Right cardiac atrium (tissue), 5 donors: ENCODE measurements at regions not wholly inside any gene's neighbourhood (a gene's known extent, or its start where the extent isn't known, plus 50 kb on each side); places are given as distances from the start of the nearest gene placed in this dataset.
A peak's percentile ranks its signal among the peaks of the same experiment; 100 is the strongest.

Source experiments
- ATAC-seq, 2 donors: fragments of 200-7000 bp; cut with Tn5 transposase; one replicate each; pipeline versions ENCODE4 v1.8.0 to v1.9.1; 2020; ENCODE audit warnings: moderate library complexity in 2 of 2, mild to moderate bottlenecking in 1 of 2
- DNase-seq, 3 donors: peaks; one replicate each; pipeline ENCODE4 v3.0.0-alpha.2; 2020
- H3K27ac ChIP-seq: one replicate; pipeline ENCODE4 v1.5.1; 2013; ENCODE audit warnings: mild to moderate bottlenecking, low read length, control low read depth, moderate library complexity
- H3K27me3 ChIP-seq: one replicate; pipeline ENCODE4 v1.6.1; 2013; ENCODE audit not compliant: control insufficient read depth, insufficient read depth
- H3K4me1 ChIP-seq: one replicate; pipeline ENCODE4 v1.6.1; 2013; ENCODE audit warnings: low read length; ENCODE audit not compliant: control insufficient read depth, insufficient read depth
- H3K4me3 ChIP-seq: one replicate; pipeline ENCODE4 v1.5.1; 2013; ENCODE audit warnings: low read length, control low read depth
- H3K9me3 ChIP-seq: one replicate; pipeline ENCODE4 v1.6.1; 2013; ENCODE audit warnings: low read length; ENCODE audit not compliant: control insufficient read depth
- WGBS: extraction: QIAGEN DNeasy Blood & Tissue Kit; methylation state at CpG from one replicate; pipeline ENCODE4 v1.1.7; 2013; 5-methylcytosine and 5-hydroxymethylcytosine counted together
- intact Hi-C, 4 donors: fragments of 100-400 bp; cut with DNase I; formaldehyde crosslinking; loops; one replicate each; pipeline versions ENCODE4 v1.11.0 to v1.14.0; 2022 to 2023
- donor health status: healthy with polysubstance abuse.
- donor health status: DM: no; HTN: yes; CAD: no.
- donor health status: DM: no; HTN: no; CAD: no.
- donor health status: DM: no; HTN: yes; CAD: no; lungs with severe emphysema.
- donor health status: DM: yes; HTN: yes; CAD: no.

DNA sequence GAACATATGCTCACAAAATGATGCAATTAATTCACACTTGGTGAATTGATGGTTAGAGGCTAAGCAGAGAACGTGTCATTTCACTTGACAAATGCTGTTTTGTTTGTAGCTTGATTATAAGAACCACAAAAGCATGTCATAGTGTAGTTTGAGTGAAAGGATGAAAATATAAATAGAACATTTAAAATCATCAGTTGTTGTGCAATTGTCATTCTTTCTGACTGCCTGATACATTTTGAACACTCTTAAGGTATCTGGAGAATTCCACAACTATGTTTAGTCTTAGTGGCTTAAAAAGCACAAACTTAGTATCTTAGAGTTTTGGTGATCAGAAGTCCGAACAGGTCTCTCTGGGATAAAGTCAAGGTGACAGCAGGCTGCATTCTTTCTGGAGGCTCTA is 129.4 kb downstream of the BASP1 start:
- no peaks in the 10 kb centered on the region for H3K27me3 ChIP-seq
- H3K27ac ChIP-seq: no peak overlapping the region
- WGBS: 66% methylated on average over 2 of the region's 2 CpGs
- H3K4me3 ChIP-seq: no peak overlapping the region
- no peak for DNase-seq
- intact Hi-C loops: no loop called here
- no peak for ATAC-seq
- H3K4me1 ChIP-seq: no peaks in the 10 kb centered on the region
- peaks cover 8% of the 10 kb centered on the region for H3K9me3 ChIP-seq

DNA sequence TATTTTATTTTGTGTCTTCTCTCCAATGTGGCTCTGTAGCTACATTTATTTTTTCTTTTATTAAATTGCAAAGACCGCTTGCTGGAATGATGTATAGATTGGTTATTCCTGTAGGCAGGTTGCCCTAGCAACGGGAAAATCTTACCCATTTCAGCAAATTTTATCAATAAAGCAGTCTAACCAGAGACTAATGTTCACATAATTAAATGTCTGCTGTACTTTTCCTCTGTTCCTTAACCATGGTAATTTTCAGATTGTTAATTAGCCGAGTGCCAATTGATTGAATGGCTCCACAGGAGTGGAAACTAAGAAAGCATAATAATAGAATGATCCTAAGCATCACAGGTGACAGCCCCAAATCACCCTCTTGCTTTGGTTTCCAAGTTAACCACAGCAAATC is 134.8 kb downstream of the BASP1 start:
- Histone ChIP-seq H3K27me3 (no peaks in the 10 kb centered on the region), H3K4me1 (no peaks in the 10 kb centered on the region), H3K4me3 (no peak overlapping the region), H3K9me3 (peaks cover 4% of the 10 kb centered on the region), H3K27ac (no peak overlapping the region)
- intact Hi-C loops: no loop called here
- DNase-seq (no peak), ATAC-seq (no peak)
- WGBS: 66% methylated on average over 3 of the region's 3 CpGs

DNA sequence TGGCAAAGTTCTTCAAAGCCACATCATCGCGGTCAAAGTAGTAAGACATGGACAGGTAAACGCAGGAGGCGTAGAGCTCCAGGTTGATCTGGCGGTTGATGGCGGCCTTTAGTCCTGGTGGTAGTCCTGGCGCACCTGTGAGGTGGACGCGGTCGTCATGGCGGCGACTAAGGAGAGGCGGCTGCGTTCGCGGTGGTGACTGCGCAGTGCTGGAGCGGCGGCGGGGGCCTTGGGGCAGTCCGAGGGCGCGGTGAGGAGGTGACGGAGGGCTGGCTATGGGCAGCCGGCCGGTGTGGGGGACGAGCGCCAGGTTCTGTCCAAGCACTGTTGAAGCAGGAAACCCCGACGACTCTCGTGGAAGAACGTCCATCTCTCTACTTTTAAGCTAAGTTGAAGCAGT is 136.8 kb downstream of the BASP1 start:
- H3K4me1 ChIP-seq: no peaks in the 10 kb centered on the region
- no peak for ATAC-seq

DNA sequence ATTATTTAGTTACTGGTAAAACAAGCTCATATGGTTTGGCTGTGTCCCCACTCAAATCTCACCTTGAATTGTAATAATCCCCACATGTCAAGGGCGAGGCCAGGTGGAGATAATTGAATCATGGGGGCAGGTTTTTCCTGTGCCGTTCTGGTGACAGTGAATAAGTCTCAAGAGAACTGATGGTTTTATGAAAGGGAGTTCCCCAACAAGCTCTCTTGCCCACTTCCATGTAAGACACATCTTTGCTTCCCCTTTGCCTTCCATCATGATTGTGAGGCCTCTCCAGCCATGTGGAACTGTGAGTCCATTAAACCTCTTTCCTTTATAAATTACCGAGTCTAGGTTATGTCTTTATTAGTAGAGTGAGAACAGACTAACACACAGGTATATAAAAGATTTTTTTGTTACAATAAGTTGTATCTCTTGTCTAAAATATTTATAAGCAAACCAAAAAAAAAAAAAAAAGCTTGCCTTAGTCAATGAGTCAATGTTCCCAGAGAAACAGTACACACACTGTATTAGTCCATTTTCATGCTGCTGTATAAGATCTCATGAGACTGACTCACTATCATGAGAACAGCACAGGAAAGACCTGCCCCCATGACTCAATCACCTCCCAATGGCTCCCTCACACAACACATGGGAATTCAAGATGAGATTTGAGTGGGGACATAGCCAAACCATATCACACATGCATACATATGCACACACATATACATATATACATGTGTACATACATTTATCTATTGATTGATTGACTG is 138.3 kb downstream of the BASP1 start:
- H3K4me3 ChIP-seq: no peak overlapping the region
- peaks cover 6% of the 10 kb centered on the region for H3K9me3 ChIP-seq
- 82% methylated on average over 3 of the region's 3 CpGs for WGBS
- no peak for DNase-seq
- intact Hi-C loops: no loop called here
- no peak overlapping the region for H3K27ac ChIP-seq
- no peaks in the 10 kb centered on the region for H3K27me3 ChIP-seq
- H3K4me1 ChIP-seq: no peaks in the 10 kb centered on the region
- ATAC-seq: no peak

More for the DNA sequence above, 136.8 kb downstream of the BASP1 start:
- peak in 1 of 3 donors; percentile 53 for DNase-seq
- H3K27ac ChIP-seq: no peak overlapping the region
- no peak overlapping the region for H3K4me3 ChIP-seq
- H3K27me3 ChIP-seq: no peaks in the 10 kb centered on the region
- 97% methylated on average over 32 of the region's 32 CpGs for WGBS
- peaks cover 4% of the 10 kb centered on the region for H3K9me3 ChIP-seq
- intact Hi-C loops: no loop called here

DNA sequence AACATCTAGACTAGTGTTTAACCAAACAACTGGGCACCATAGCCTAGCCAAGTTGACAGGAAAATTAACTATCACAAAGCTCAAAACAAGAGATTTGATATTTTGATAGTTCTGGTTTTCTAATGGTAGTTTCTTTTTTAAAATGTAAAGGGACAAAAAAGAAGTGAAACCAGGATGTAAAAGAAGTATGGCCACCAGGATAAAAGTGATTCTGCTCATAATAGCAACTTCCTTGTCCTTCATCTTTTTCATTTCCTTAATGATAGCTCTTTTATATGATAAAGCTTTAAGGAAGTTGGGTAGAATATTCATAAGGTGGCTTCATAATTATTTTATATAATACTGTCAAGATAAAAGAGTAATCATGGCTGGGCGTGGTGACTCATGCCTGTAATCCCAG is 139.1 kb downstream of the BASP1 start:
- H3K4me1 ChIP-seq: no peaks in the 10 kb centered on the region
- ATAC-seq: no peak
- WGBS: 62% methylated on average over 1 of the region's 1 CpG
- H3K9me3 ChIP-seq: peaks cover 8% of the 10 kb centered on the region
- H3K4me3 ChIP-seq: no peak overlapping the region
- intact Hi-C loops: no loop called here
- no peak for DNase-seq
- no peak overlapping the region for H3K27ac ChIP-seq
- H3K27me3 ChIP-seq: no peaks in the 10 kb centered on the region

DNA sequence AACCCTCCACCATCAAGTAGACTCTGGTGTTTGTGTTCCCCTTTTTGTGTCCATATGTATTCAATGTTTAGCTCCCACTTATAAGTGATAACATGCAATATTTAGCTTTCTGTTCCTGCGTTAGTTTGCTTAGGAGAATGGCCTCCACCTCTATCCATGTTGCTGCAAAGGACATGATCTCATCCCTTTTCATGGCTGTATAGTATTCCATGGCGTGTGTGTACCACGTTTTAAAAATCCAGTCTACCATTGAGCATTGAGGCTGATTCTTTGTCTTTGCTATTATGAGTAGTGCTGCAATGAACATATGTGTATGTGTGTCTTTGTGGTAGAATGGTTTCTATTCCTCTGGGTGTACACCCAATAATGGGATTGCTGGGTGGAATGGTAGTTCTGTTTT is 140.1 kb downstream of the BASP1 start:
- DNase-seq: no peak
- Histone ChIP-seq H3K9me3 (peaks cover 7% of the 10 kb centered on the region), H3K4me1 (no peaks in the 10 kb centered on the region), H3K27me3 (no peaks in the 10 kb centered on the region), H3K27ac (no peak overlapping the region), H3K4me3 (no peak overlapping the region)
- no peak for ATAC-seq
- intact Hi-C loops: no loop called here
- 84% methylated on average over 3 of the region's 3 CpGs for WGBS

DNA sequence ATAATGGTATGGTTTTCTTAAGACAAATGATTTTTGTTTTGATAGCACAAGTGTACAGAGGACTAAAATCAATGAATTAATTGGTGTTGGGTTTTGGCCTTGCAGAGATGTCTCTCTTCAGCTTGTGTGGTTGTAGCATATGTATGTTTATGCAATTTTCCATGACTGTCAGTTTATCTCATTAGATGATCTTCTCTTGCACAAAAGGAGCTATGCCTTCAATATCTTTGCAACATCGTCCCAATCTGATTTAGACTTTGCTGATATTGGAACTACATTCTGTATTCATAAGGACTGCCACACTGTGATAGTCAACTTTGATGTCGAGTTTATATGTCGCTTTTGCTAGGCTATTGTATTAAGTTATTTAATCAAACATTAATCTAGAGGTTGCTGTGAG is 140.0 kb upstream of the TAF11L2 start:
- H3K9me3 ChIP-seq: peaks cover 9% of the 10 kb centered on the region
- H3K27me3 ChIP-seq: no peaks in the 10 kb centered on the region
- intact Hi-C loops: no loop called here
- DNase-seq (no peak), ATAC-seq (no peak)
- no peak overlapping the region for H3K27ac ChIP-seq
- H3K4me3 ChIP-seq: no peak overlapping the region
- H3K4me1 ChIP-seq: no peaks in the 10 kb centered on the region
- 88% methylated on average over 3 of the region's 3 CpGs for WGBS

DNA sequence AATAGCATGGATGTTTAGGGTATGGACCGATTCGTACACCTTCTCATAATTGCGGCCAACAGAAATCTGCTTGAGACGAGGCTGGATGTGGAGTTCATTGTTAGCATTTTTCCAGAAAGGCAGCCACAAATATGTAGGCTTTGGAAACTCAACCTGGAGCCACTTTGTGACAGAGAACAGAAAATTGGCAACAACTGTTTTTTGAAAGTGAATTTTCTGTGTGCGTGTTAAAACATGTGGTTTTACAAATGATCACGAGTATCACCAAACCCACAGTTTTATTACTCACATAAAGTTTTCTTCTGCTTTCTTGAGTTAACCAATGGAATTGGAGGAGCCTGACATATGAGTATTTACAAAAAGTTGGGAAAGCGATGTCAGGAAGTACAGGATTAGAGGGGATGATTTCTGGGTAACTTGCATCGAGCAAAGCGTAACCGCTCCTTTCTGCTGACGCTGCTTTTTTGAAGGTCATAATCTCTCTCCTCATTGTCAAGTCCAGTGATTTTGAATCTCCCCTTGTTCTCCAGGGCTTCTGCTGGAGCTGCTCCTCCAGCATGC is 138.5 kb upstream of the TAF11L2 start:
- peaks cover 9% of the 10 kb centered on the region for H3K9me3 ChIP-seq
- H3K27me3 ChIP-seq: no peaks in the 10 kb centered on the region
- no peak for ATAC-seq
- H3K27ac ChIP-seq: no peak overlapping the region
- H3K4me1 ChIP-seq: no peaks in the 10 kb centered on the region
- intact Hi-C loops: no loop called here
- no peak for DNase-seq
- WGBS: 69% methylated on average over 11 of the region's 11 CpGs
- H3K4me3 ChIP-seq: no peak overlapping the region

DNA sequence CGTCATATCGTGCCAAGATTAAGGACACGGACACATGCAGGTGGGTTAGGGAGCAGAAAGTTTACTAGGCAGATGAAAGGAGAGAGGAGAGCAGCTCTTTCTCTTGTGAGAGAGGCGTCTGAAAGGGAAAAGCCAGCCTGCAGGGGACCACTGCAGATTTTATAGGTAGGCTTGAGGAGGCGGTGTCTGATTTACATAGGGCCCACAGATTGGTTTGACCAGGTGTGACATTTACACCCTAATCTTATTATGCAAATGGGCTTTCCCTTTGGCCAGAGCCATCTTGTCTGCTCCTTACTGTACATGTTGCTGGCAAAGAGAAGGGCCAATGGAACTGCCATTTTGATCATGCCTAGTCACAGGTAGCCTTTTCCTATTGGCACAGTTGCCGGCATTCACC is 137.2 kb upstream of the TAF11L2 start:
- intact Hi-C loops: no loop called here
- no peak overlapping the region for H3K27ac ChIP-seq
- ATAC-seq (no peak), DNase-seq (no peak)
- no peak overlapping the region for H3K4me3 ChIP-seq
- no peaks in the 10 kb centered on the region for H3K4me1 ChIP-seq
- 93% methylated on average over 6 of the region's 6 CpGs for WGBS
- no peaks in the 10 kb centered on the region for H3K27me3 ChIP-seq
- H3K9me3 ChIP-seq: peaks cover 9% of the 10 kb centered on the region

DNA sequence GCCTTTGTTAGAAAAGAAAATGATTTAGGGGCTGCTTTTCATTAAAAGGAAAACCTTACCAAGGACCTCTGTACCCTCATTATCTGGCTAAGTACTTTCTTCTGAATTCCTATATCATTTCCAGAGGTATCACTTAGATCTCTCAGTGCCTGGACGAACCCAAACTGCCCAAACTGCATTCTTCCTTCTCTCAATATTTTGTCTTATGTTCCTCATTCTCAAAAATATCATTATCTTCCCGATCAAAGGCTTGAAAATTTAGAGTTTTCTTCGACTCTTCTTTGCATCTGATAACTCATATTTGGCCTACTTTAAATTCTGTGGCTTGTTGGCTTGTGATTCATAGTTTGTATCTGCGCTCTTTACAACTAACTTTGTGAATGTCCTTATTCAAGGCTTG is 136.7 kb upstream of the TAF11L2 start:
- DNase-seq: no peak
- intact Hi-C loops: no loop called here
- H3K27ac ChIP-seq: no peak overlapping the region
- H3K4me1 ChIP-seq: no peaks in the 10 kb centered on the region
- no peaks in the 10 kb centered on the region for H3K27me3 ChIP-seq
- peaks cover 7% of the 10 kb centered on the region for H3K9me3 ChIP-seq
- H3K4me3 ChIP-seq: no peak overlapping the region
- WGBS: 75% methylated on average over 4 of the region's 4 CpGs
- ATAC-seq: no peak

DNA sequence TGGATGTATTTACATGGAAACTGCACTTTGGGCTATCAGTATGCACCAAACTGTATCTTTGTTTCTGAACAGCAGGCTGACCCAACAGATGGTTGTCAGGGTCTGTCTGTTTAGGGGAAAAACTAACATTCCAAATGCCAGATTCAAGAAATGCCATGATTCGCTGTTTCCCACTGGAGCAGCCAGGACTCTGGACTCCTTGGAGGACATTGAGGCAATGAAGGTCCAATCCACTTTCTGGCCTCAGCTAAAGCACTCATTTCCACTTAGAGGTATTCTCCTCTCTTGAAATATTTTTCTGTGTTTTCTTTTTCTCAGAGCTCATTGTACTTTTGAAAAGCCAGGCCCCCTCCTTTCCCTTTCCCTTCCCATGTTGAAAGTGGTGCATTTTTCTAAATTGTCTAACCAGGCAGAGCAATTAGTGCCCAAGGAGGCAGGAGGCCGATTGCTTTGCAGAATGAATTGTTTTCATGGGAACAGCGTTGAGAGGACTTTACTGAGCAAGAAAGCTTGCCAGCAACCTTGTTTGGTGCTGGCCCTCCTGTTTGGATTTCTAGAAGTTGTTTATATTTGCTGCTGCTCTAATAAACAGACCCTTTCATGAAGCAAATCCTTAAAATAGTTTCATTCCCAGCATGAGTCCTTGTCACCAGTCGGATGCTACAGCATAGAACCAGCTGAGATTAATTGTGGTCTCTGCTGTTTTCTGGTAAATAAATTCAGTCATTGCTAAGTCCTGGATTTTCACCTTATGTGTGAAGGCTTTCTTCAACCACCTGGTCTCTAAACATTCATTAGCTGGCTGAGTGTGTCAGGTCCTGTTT is 132.8 kb upstream of the TAF11L2 start:
- Histone ChIP-seq H3K4me1 (no peaks in the 10 kb centered on the region), H3K27me3 (no peaks in the 10 kb centered on the region), H3K27ac (no peak overlapping the region), H3K9me3 (peaks cover 7% of the 10 kb centered on the region), H3K4me3 (no peak overlapping the region)
- DNase-seq (no peak), ATAC-seq (no peak)
- intact Hi-C loops: no loop called here
- 58% methylated on average over 4 of the region's 4 CpGs for WGBS
